Mucosa of descending colon (tissue), 3 donors: ENCODE measurements at regions not wholly inside any gene's neighbourhood (a gene's known extent, or its start where the extent isn't known, plus 50 kb on each side); places are given as distances from the start of the nearest gene placed in this dataset.
A peak's percentile ranks its signal among the peaks of the same experiment; 100 is the strongest.

Experiments used
- ATAC-seq: fragments of 200-7000 bp; cut with Tn5 transposase; one replicate; pipeline ENCODE4 v1.9.1; 2020; ENCODE audit warnings: mild to moderate bottlenecking, moderate library complexity
- DNase-seq, 3 donors: peaks; one replicate each; pipeline ENCODE4 v3.0.0-alpha.2; 2020
- H3K36me3 ChIP-seq: fragments of 200-600 bp; one replicate; pipeline ENCODE4 v1.8.0; 2021; ENCODE audit warnings: low read depth, mild to moderate bottlenecking
- H3K4me1 ChIP-seq: fragments of 200-600 bp; one replicate; pipeline ENCODE4 v1.8.0; 2021; ENCODE audit warnings: low read depth, mild to moderate bottlenecking
- H3K4me3 ChIP-seq: fragments of 200-600 bp; one replicate; pipeline ENCODE4 v1.8.0; 2021; ENCODE audit warnings: mild to moderate bottlenecking
- H3K9me3 ChIP-seq: fragments of 200-600 bp; one replicate; pipeline ENCODE4 v1.8.0; 2021; ENCODE audit warnings: mild to moderate bottlenecking
- CTCF ChIP-seq: fragments of 200-600 bp; IDR thresholded peaks from one replicate; pipeline ENCODE4 v1.8.0; 2022; ENCODE audit warnings: antibody characterized with exemption, mild to moderate bottlenecking
- intact Hi-C, 2 donors: fragments of 100-400 bp; cut with DNase I in 1 of 2; cut with micrococcal nuclease in 1 of 2; formaldehyde crosslinking; loops; one replicate each; pipeline versions ENCODE4 v1.11.0 to v1.11.1; 2022; cut with DNase I, micrococcal nuclease
- donor health status: DM: no; HTN: no; CAD: no; lungs with moderate emphysema.
- donor health status: DM: no; HTN: no; CAD: no.
- donor health status: DM: no; HTN: yes; CAD: no.

- no peak for TF ChIP-seq CTCF
- H3K36me3 ChIP-seq = no peaks in the 10 kb centered on the region
- intact Hi-C loops = no loop called here
- H3K4me3 ChIP-seq = no peak overlapping the region
- no peak for DNase-seq
- no peak for ATAC-seq
- H3K9me3 ChIP-seq = no peaks in the 10 kb centered on the region
- H3K4me1 ChIP-seq = no peaks in the 10 kb centered on the region
Observed at GRCh38 chr4:23371533-23371932, 518.3 kb downstream of the PPARGC1A start.

GRCh38 chr4:23369331-23369730 lies 520.5 kb downstream of the PPARGC1A start:
- ATAC-seq = no peak
- no peaks in the 10 kb centered on the region for H3K36me3 ChIP-seq
- H3K4me1 ChIP-seq = no peaks in the 10 kb centered on the region
- no peaks in the 10 kb centered on the region for H3K9me3 ChIP-seq
- no peak overlapping the region for H3K4me3 ChIP-seq
- intact Hi-C loops = no loop called here
- DNase-seq = no peak
- TF ChIP-seq CTCF = no peak

GRCh38 chr4:23368081-23368697 lies 521.7 kb downstream of the PPARGC1A start:
- Histone ChIP-seq H3K9me3 (no peaks in the 10 kb centered on the region), H3K4me1 (no peaks in the 10 kb centered on the region), H3K36me3 (no peaks in the 10 kb centered on the region), H3K4me3 (no peak overlapping the region)
- ATAC-seq (peak; percentile 89), DNase-seq (peak in 2 of 3 donors; percentile 27 to 67)
- intact Hi-C loops = no loop called here
- no peak for TF ChIP-seq CTCF

GRCh38 chr4:23366557-23366906 lies 523.3 kb downstream of the PPARGC1A start:
- no peak overlapping the region for H3K4me3 ChIP-seq
- no peak for TF ChIP-seq CTCF
- intact Hi-C loops = no loop called here
- H3K4me1 ChIP-seq = no peaks in the 10 kb centered on the region
- DNase-seq = no peak
- H3K36me3 ChIP-seq = no peaks in the 10 kb centered on the region
- no peaks in the 10 kb centered on the region for H3K9me3 ChIP-seq
- no peak for ATAC-seq

GRCh38 chr4:23365871-23366556 lies 523.8 kb downstream of the PPARGC1A start:
- H3K9me3 ChIP-seq = no peaks in the 10 kb centered on the region
- ATAC-seq = no peak

More at GRCh38 chr4:23365871-23366556, 523.8 kb downstream of the PPARGC1A start:
- H3K36me3 ChIP-seq = no peaks in the 10 kb centered on the region
- no peak for DNase-seq
- intact Hi-C loops = no loop called here
- no peaks in the 10 kb centered on the region for H3K4me1 ChIP-seq
- no peak for TF ChIP-seq CTCF
- no peak overlapping the region for H3K4me3 ChIP-seq
